22Rv1 (cell line): ENCODE measurements at regions not wholly inside any gene's neighbourhood (a gene's known extent, or its start where the extent isn't known, plus 50 kb on each side); places are given as distances from the start of the nearest gene placed in this dataset.

ENCODE experiments used
- H3K27ac ChIP-seq: fragments of 450-650 bp; 2 replicates; pipeline ENCODE4 v1.5.1; 2017
- CTCF ChIP-seq: fragments of 450-650 bp; IDR thresholded peaks from 2 replicates; pipeline ENCODE4 v1.5.1; 2017; ENCODE audit warnings: mild to moderate bottlenecking
- ZFX ChIP-seq: fragments of 450-650 bp; IDR thresholded peaks from 2 replicates; pipeline ENCODE4 v1.6.1; 2017; ENCODE audit warnings: antibody characterized with exemption, borderline replicate concordance

DNA sequence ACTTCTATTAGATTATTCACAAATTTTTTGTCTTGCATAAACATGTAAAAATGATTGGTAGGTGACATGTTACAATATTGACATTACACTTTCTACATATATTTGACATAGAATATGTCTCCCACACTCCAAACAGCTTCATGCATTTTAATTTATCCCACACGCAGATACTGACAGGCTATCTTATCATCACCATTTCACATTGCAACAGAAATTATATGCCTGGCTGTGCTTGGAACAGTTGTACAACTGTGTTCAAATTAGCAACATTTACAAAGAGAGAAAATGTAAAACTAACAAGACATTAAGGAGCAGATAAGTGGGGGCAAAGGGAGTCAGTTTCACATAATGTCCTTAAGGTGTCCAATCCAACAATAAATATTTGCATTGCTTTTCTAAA lies 1208.5 kb downstream of the NSUN3 start:
- no peak for TF ChIP-seq CTCF
- no peak for TF ChIP-seq ZFX
- no peak overlapping the region for H3K27ac ChIP-seq

- H3K27ac ChIP-seq, result no peak overlapping the region
- TF ChIP-seq CTCF, result no peak
- no peak for TF ChIP-seq ZFX
Measured at GRCh38 chr3:95272166-95272565, 1209.3 kb downstream of the NSUN3 start.

GRCh38 chr3:95272781-95273180 lies 1209.9 kb downstream of the NSUN3 start:
- TF ChIP-seq ZFX, result no peak
- no peak for TF ChIP-seq CTCF
- H3K27ac ChIP-seq, result no peak overlapping the region

DNA sequence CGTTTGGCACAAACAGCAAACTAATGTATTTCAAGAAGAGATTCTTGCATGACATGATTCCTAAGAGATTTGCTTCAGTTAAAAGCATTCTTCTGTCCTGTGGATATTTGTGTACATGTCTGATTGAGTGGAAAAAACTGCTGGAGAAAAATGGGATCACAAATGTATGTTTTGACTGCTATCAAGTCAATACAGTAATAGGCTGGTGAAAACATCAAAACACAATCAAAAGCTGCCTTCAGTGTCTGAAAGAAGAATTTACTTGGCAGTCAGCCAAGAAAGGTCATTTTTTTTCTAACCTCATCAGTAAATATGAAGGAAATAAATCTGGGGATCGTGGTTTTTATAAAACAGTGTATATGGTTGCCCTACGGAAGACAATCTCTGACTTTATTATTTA lies 1214.8 kb downstream of the NSUN3 start:
- TF ChIP-seq ZFX, result no peak

DNA sequence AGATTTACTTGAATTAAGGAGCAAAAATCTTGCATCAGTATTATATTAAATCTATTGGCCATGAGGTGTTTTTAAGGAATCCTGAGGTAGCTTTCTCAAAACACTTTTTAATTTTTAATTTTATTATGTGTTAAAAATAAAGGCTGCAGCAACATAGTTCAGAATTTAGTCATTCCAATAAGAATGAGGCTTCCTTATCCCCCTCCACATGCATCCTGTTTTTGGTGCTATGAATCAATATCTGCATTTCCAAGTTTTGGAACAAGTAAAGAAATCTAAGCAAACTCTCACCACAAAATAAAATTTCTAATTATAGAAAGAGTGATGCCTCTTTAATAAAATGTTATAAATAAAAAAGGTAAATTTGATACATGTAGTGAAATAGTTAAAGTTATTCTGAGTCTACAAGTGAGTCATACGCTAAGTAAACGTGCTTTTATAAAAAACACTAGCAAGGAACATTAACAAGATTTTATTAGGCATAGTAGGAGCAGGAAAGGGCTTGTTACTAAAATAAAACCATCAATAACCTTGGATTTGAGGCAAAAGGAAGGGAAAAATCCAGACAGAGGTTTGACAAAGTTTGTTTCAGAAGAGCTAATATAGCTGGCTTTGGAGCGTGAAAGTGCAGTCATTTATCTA lies 1218.0 kb downstream of the NSUN3 start:
- H3K27ac ChIP-seq, result no peak overlapping the region
- TF ChIP-seq ZFX, result no peak
- TF ChIP-seq CTCF, result no peak

More for the DNA sequence above, 1214.8 kb downstream of the NSUN3 start:
- no peak overlapping the region for H3K27ac ChIP-seq

DNA sequence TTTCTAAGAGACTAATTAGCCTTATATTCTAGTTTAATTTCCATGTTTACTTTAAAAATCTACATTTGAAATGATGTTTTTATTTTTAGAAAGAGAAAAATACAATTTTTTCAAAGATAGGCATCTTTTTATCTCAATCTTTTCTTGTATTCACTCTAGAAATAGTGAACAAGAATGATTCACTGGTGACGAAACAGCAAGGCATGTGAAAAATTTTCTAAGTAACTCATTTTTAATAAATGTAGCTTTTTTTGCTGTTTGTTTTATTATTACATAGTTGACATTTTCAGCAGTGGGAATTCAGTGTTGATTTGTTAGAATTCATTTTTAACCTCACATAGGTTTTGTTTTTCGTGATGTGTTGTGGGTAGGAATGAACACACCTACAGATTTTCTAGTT lies 1226.4 kb downstream of the NSUN3 start:
- TF ChIP-seq CTCF (no peak), ZFX (no peak)
- H3K27ac ChIP-seq, result no peak overlapping the region

- no peak overlapping the region for H3K27ac ChIP-seq
- no peak for TF ChIP-seq CTCF
- no peak for TF ChIP-seq ZFX
Measured at GRCh38 chr3:95297581-95297980, 1234.7 kb downstream of the NSUN3 start.

GRCh38 chr3:95302044-95302443 lies 1239.2 kb downstream of the NSUN3 start:
- TF ChIP-seq ZFX (no peak), CTCF (no peak)
- no peak overlapping the region for H3K27ac ChIP-seq
